ENCODE measurements at regions not wholly inside any gene's neighbourhood (a gene's known extent, or its start where the extent isn't known, plus 50 kb on each side); places are given as distances from the start of the nearest gene placed in this dataset.

- Mint-ChIP-seq H3K27ac (no peak overlapping the region), H3K9me3 (no peaks in the 10 kb centered on the region), H3K4me1 (peaks cover 5% of the 10 kb centered on the region; the same call in 2 of the 3 replicates), H3K36me3 (ENCODE audit: low read depth) (no peaks in the 10 kb centered on the region), H3K27me3 (ENCODE audit: insufficient read depth, low read depth, poor library complexity) (no peaks in the 10 kb centered on the region), H3K4me3 (no peak overlapping the region)
- H3F3A ChIP-seq (replicated peaks; ENCODE audit: low read depth), result no peaks in the 10 kb centered on the region
- TF ChIP-seq REST (IDR thresholded peaks at IDR 0.05; ENCODE audit: unreplicated experiment) (no peak), JUNB (IDR thresholded peaks at IDR 0.05; ENCODE audit: unreplicated experiment) (no peak), ZNF114 (CRISPR knock-in tag; IDR thresholded peaks at IDR 0.05) (no peak), STAT1 (IDR thresholded peaks at IDR 0.05; ENCODE audit: unreplicated experiment) (no peak), POLR2AphosphoS5 (IDR thresholded peaks at IDR 0.05; ENCODE audit: low read depth) (no peak), CTCF (conservative IDR thresholded peaks at IDR 0.05; ENCODE audit: low read depth in 2 of 2) (no peak), CREB1 (CRISPR knock-in tag; IDR thresholded peaks at IDR 0.05; ENCODE audit: low read depth) (no peak), ZNF331 (CRISPR knock-in tag; IDR thresholded peaks at IDR 0.05; ENCODE audit: low read depth) (no peak), EZH2 (IDR thresholded peaks at IDR 0.05; ENCODE audit: low read depth, unreplicated experiment) (no peak), NANOG (IDR thresholded peaks at IDR 0.05; ENCODE audit: borderline replicate concordance) (no peak), ZNF462 (CRISPR knock-in tag; IDR thresholded peaks at IDR 0.05) (no peak), ETS1 (IDR thresholded peaks at IDR 0.05) (no peak)
- 0 out of 2 replicates have a peak, but pooled peaks cover 3% of the 10 kb centered on the region for H4K20me1 ChIP-seq (replicated peaks; ENCODE audit: insufficient read depth)
- no peak overlapping the region for H2AFZ ChIP-seq
- H3K79me2 ChIP-seq (replicated peaks; ENCODE audit: insufficient read depth), result no peaks in the 10 kb centered on the region
- H3K4me1 ChIP-seq (ENCODE audit: insufficient read depth), result no peaks in the 10 kb centered on the region
- no peak overlapping the region for H3K4me3 ChIP-seq
- DNase-seq (ENCODE audit: low spot score), result no peak
- no peaks in the 10 kb centered on the region for H3K36me3 ChIP-seq (ENCODE audit: insufficient read depth)
- H3K4me2 ChIP-seq, result no peak overlapping the region
- ATAC-seq, result no peak
- H3K9me2 ChIP-seq (ENCODE audit: insufficient read depth), result peaks cover 4% of the 10 kb centered on the region
- H3K27me3 ChIP-seq (ENCODE audit: insufficient read depth), result no peaks in the 10 kb centered on the region
- H3K27ac ChIP-seq (ENCODE audit: low read depth), result no peak overlapping the region
Observed at GRCh38 chr18:39506581-39507330, 1941.2 kb upstream of the CELF4 start.

Measured in GM23338 (cell line).